ENCODE measurements at regions not wholly inside any gene's neighbourhood (a gene's known extent, or its start where the extent isn't known, plus 50 kb on each side); places are given as distances from the start of the nearest gene placed in this dataset.

DNA sequence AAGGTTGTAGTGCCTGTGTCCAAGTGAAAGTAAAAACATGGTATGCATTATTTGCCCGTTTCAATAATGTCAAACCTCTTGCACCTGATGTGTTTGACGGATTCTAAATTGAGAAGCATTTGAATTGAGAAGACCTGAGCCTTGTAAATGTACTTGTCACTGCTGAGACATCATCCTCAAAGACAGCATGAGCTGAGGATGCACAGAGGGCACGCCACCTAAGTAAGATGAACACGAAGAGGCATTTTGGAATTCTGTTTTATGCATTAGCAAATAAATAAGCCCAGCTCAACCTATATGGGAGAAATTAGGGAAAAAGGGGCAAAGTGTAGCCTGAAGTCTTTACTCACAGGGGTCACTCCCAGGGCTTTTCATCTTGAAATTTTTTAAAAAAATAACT is 73.8 kb upstream of the SORCS1 start:
- TF ChIP-seq, protein P1, sequence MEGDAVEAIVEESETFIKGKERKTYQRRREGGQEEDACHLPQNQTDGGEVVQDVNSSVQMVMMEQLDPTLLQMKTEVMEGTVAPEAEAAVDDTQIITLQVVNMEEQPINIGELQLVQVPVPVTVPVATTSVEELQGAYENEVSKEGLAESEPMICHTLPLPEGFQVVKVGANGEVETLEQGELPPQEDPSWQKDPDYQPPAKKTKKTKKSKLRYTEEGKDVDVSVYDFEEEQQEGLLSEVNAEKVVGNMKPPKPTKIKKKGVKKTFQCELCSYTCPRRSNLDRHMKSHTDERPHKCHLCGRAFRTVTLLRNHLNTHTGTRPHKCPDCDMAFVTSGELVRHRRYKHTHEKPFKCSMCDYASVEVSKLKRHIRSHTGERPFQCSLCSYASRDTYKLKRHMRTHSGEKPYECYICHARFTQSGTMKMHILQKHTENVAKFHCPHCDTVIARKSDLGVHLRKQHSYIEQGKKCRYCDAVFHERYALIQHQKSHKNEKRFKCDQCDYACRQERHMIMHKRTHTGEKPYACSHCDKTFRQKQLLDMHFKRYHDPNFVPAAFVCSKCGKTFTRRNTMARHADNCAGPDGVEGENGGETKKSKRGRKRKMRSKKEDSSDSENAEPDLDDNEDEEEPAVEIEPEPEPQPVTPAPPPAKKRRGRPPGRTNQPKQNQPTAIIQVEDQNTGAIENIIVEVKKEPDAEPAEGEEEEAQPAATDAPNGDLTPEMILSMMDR (IDR thresholded peaks at IDR 0.05; ENCODE audit: extremely low read depth, missing control alignments): no peak
- no peak for DNase-seq (ENCODE audit: low spot score)

DNA sequence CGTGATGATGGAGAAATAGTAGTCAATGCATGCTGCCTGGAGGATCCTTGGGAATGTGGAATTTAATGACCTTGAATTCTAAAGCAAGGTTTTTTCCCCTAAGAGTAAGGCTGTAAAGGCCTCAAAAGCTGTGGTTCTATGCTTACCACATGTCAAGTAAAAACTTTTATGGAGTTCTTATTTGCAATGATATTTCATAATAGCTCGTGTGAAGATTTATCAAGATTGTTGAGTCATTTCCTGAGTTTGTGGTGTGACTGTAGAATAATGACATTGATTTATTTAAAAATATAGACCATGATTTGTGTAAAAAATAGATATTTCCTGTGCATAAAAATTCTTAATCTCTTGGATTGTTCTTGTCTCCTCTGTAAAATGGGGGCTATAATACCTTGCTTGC is 67.5 kb upstream of the SORCS1 start:
- TF ChIP-seq, protein P1 (IDR thresholded peaks at IDR 0.05; ENCODE audit: extremely low read depth, missing control alignments): no peak
- DNase-seq (ENCODE audit: low spot score): no peak

DNA sequence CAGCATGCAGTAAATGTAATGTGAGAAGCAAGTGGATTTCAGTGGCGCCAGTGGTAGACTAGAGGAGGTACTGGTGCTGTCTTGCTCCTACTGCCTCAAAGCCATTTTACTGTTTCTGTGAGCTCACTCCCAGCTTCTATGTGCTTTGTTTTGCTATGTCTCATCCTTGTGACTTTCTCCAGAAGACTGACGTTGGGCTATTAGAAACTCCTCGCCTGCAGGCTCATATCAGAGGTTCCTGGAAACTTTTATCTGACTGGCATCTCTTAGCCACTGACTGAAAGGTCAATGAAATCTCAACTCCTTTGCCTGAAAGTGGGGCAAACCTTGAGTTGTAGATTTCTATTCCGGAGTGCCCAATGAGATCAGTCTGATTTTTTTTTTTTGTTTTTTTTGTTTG is 66.4 kb upstream of the SORCS1 start:
- TF ChIP-seq, protein P1 (IDR thresholded peaks at IDR 0.05; ENCODE audit: extremely low read depth, missing control alignments): no peak
- no peak for DNase-seq (ENCODE audit: low spot score)

DNA sequence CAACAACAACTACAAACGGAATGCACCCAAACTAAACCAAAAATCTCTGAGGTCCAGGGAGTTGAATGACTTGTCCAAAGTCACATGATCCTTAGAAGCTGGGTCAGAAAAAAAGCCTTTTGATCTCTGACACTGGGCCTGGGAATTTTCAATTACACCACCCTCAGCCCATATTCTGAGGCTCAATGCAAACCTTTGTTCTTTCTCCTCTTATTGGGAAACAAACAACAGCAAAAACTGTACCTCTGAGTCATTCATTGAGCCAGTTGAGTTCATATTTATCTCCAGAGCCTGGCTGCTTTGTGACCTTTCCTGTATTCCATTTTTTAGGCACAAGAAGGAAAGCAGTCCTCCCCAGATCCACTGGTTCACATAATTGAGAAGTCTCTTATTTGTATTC is 51.2 kb upstream of the SORCS1 start:
- no peak for DNase-seq (ENCODE audit: low spot score)
- TF ChIP-seq, protein P1 (IDR thresholded peaks at IDR 0.05; ENCODE audit: extremely low read depth, missing control alignments): no peak

Data from GM20000 (cell line).